Transverse colon (tissue), 4 donors: ENCODE measurements at regions not wholly inside any gene's neighbourhood (a gene's known extent, or its start where the extent isn't known, plus 50 kb on each side); places are given as distances from the start of the nearest gene placed in this dataset.

Source experiments
- DNase-seq: peaks from one replicate; pipeline ENCODE4 v3.0.0-alpha.2; 2019
- H3K27ac ChIP-seq, 4 donors: fragments of 200-600 bp; sonication (generic); 2 replicates each; pipeline ENCODE4 v1.5.1; 2016 to 2018; ENCODE audit warnings: inconsistent platforms in 4 of 4
- H3K27me3 ChIP-seq: fragments of 200-600 bp; sonication (generic); 2 replicates; pipeline ENCODE4 v1.5.1; 2017; ENCODE audit warnings: inconsistent platforms
- H3K36me3 ChIP-seq, 4 donors: fragments of 200-600 bp; sonication (generic); 2 replicates each; pipeline ENCODE4 v1.5.1; 2017 to 2019; ENCODE audit warnings: inconsistent platforms in 4 of 4
- H3K4me1 ChIP-seq, 4 donors: fragments of 200-600 bp; sonication (generic); 2 replicates each; pipeline ENCODE4 v1.5.1; 2017 to 2020; ENCODE audit warnings: inconsistent platforms in 4 of 4
- H3K4me3 ChIP-seq, 4 donors: fragments of 200-600 bp; sonication (generic); 1 replicate in 1 of 4; 2 replicates in 3 of 4; pipeline versions ENCODE4 v1.5.1 to v1.6.1; 2017 to 2019; ENCODE audit warnings: inconsistent platforms in 4 of 4
- H3K9me3 ChIP-seq, 2 donors: fragments of 200-600 bp; sonication (generic); 2 replicates each; pipeline ENCODE4 v1.5.1; 2017 to 2019; ENCODE audit warnings: inconsistent platforms in 2 of 2
- CTCF ChIP-seq, 5 experiments: fragments of 200-600 bp in 3 of 5; fragments of 450-650 bp in 2 of 5; sonication (generic) in 3 of 5; IDR thresholded peaks; 1 replicate in 2 of 5; 2 replicates in 3 of 5; pipeline ENCODE4 v1.5.1; 2016 to 2017; ENCODE audit warnings: antibody characterized with exemption in 5 of 5, inconsistent platforms in 3 of 5, mild to moderate bottlenecking in 2 of 5, moderate library complexity in 1 of 5
- EP300 ChIP-seq: sonication (generic); formaldehyde crosslinking; IDR thresholded peaks from one replicate; pipeline ENCODE4 v1.6.1; 2017; ENCODE audit warnings: antibody characterized with exemption, low read depth
- POLR2A ChIP-seq: fragments of 450-650 bp; IDR thresholded peaks from one replicate; pipeline ENCODE4 v1.6.1; 2016; ENCODE audit warnings: antibody characterized with exemption, mild to moderate bottlenecking, moderate library complexity
- POLR2AphosphoS5 ChIP-seq, 3 donors: sonication (generic); formaldehyde crosslinking; IDR thresholded peaks; one replicate each; pipeline ENCODE4 v1.6.1; 2016; ENCODE audit warnings: antibody characterized with exemption in 3 of 3
- WGBS, 2 donors: methylation state at CpG; one replicate each; pipeline ENCODE4 v1.1.5; 2018; ENCODE audit warnings: low coverage in 1 of 2; 5-methylcytosine and 5-hydroxymethylcytosine counted together
- in situ Hi-C, 4 donors: fragments of 200-750 bp; cut with MboI; loops; one replicate each; pipeline versions ENCODE4 v1.15.0 to v1.15.1; 2017; ENCODE audit warnings: low sequenced_read_pairs in 3 of 4, low pct_ligation_motif_present in 1 of 4, low pct_unique_long_range_greater_than_20kb in 1 of 4
- intact Hi-C: fragments of 100-400 bp; cut with DNase I; formaldehyde crosslinking; loops from one replicate; pipeline ENCODE4 v1.15.1; 2023; ENCODE audit warnings: low total_unique reads

- in situ Hi-C loops (no loop called here), intact Hi-C loops (no loop called here)
- no peak for TF ChIP-seq CTCF (IDR thresholded peaks at IDR 0.05)
- TF ChIP-seq POLR2AphosphoS5 (IDR thresholded peaks at IDR 0.05) = no peak
- no peak for TF ChIP-seq EP300
- TF ChIP-seq POLR2A = no peak
- Histone ChIP-seq H3K27ac (no peak overlapping the region), H3K9me3 (no peaks in the 10 kb centered on the region), H3K27me3 (no peaks in the 10 kb centered on the region), H3K4me3 (no peak overlapping the region), H3K36me3 (no peaks in the 10 kb centered on the region), H3K4me1 (no peaks in the 10 kb centered on the region)
- DNase-seq = no peak
- WGBS, 2 donors = 95 to 96% methylated on average over 2 of the region's 2 CpGs
These were observed 76.0 kb upstream of the DAP start for GRCh38 chr5:10836986-10837385.

- Histone ChIP-seq H3K27ac (no peak overlapping the region), H3K27me3 (no peaks in the 10 kb centered on the region), H3K36me3 (no peaks in the 10 kb centered on the region), H3K4me1 (no peaks in the 10 kb centered on the region), H3K9me3 (no peaks in the 10 kb centered on the region), H3K4me3 (no peak overlapping the region)
- TF ChIP-seq POLR2AphosphoS5 (IDR thresholded peaks at IDR 0.05) = no peak
- no peak for TF ChIP-seq CTCF (IDR thresholded peaks at IDR 0.05)
- TF ChIP-seq POLR2A = no peak
- TF ChIP-seq EP300 = no peak
- no peak for DNase-seq
- intact Hi-C loops (no loop called here), in situ Hi-C loops (no loop called here)
- 91 to 92% methylated on average over 1 of the region's 1 CpG for WGBS, 2 donors
These were observed 73.7 kb upstream of the DAP start for GRCh38 chr5:10834695-10835094.

GRCh38 chr5:10832987-10833386 lies 72.0 kb upstream of the DAP start:
- in situ Hi-C loops (no loop called here), intact Hi-C loops (no loop called here)
- no peak for DNase-seq
- TF ChIP-seq POLR2A = no peak
- H3K9me3 ChIP-seq = no peaks in the 10 kb centered on the region
- no peaks in the 10 kb centered on the region for H3K27me3 ChIP-seq
- no peaks in the 10 kb centered on the region for H3K36me3 ChIP-seq
- no peaks in the 10 kb centered on the region for H3K4me1 ChIP-seq
- H3K4me3 ChIP-seq = no peak overlapping the region
- peak overlapping the region in 1 of 4 donors; percentile 18 for H3K27ac ChIP-seq
- 46 to 64% methylated on average over 2 to 5 of the region's 5 CpGs for WGBS, 2 donors

- Histone ChIP-seq H3K27ac (peak overlapping the region in 1 of 4 donors; percentile 37), H3K27me3 (no peaks in the 10 kb centered on the region), H3K4me1 (no peaks in the 10 kb centered on the region), H3K4me3 (no peak overlapping the region), H3K9me3 (no peaks in the 10 kb centered on the region), H3K36me3 (no peaks in the 10 kb centered on the region)
- 95 to 100% methylated on average over 1 of the region's 1 CpG for WGBS, 2 donors
- in situ Hi-C loops = no loop called here
- TF ChIP-seq POLR2A = no peak
- no peak for TF ChIP-seq CTCF (IDR thresholded peaks at IDR 0.05)
- TF ChIP-seq POLR2AphosphoS5 (IDR thresholded peaks at IDR 0.05) = no peak
- no peak for TF ChIP-seq EP300
- DNase-seq = no peak
- intact Hi-C loops = no loop called here
These were observed 71.4 kb upstream of the DAP start for GRCh38 chr5:10832421-10832820.

DNA sequence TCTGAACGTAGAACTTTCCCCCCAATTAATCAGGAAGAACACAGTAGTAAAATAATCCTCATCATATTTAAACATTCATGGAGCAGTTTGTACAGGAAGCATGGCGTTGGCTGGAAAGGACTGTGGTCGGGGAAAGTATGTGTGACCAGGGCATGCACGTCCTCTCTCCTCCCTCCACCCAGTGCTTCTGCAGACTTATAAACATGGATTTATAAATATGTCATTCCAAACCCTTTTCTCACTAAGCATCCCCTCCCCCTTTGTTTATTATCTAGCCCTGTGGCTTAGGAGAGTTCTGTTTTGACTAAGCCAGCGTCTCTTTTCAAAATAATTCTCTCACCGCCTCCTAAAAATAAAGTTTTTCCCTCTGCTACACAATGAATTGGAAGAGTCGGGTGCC lies 70.4 kb upstream of the DAP start:
- no peak for DNase-seq
- Histone ChIP-seq H3K36me3 (no peaks in the 10 kb centered on the region), H3K9me3 (no peaks in the 10 kb centered on the region), H3K4me3 (no peak overlapping the region), H3K27ac (peak overlapping the region in 3 of 4 donors; percentile 30 to 37 (median 31)), H3K27me3 (no peaks in the 10 kb centered on the region), H3K4me1 (no peaks in the 10 kb centered on the region)
- in situ Hi-C loops = no loop called here
- 56 to 64% methylated on average over 6 to 7 of the region's 7 CpGs for WGBS, 2 donors
- intact Hi-C loops = no loop called here
- no peak for TF ChIP-seq POLR2A
- no peak for TF ChIP-seq EP300
- TF ChIP-seq POLR2AphosphoS5 (IDR thresholded peaks at IDR 0.05) = no peak
- TF ChIP-seq CTCF (IDR thresholded peaks at IDR 0.05) = no peak
